Liver (tissue), 8 donors: ENCODE measurements at regions not wholly inside any gene's neighbourhood (a gene's known extent, or its start where the extent isn't known, plus 50 kb on each side); places are given as distances from the start of the nearest gene placed in this dataset.

ENCODE experiments used
- DNase-seq: peaks from one replicate; pipeline ENCODE4 v3.0.0-alpha.2; 2017; ENCODE audit warnings: low spot score
- H3K27ac ChIP-seq, 2 donors: one replicate each; pipeline ENCODE4 v1.7.0; 2013; ENCODE audit warnings: inconsistent platforms in 2 of 2, low read length in 2 of 2, control low read depth in 1 of 2, low read depth in 1 of 2, mild to moderate bottlenecking in 1 of 2
- H3K27me3 ChIP-seq, 4 donors: one replicate each; pipeline versions ENCODE4 v1.6.1 to v1.7.0; 2013; ENCODE audit warnings: low read length in 3 of 4, inconsistent platforms in 1 of 4, mild to moderate bottlenecking in 1 of 4, moderate library complexity in 1 of 4; ENCODE audit not compliant: control insufficient read depth in 4 of 4, insufficient read depth in 4 of 4
- H3K36me3 ChIP-seq, 4 donors: one replicate each; pipeline versions ENCODE4 v1.6.1 to v1.7.0; 2013; ENCODE audit warnings: low read length in 3 of 4, mild to moderate bottlenecking in 3 of 4, low read depth in 1 of 4, moderate library complexity in 1 of 4; ENCODE audit not compliant: control insufficient read depth in 4 of 4, insufficient read depth in 3 of 4
- H3K4me1 ChIP-seq, 4 donors: one replicate each; pipeline versions ENCODE4 v1.6.1 to v1.7.0; 2013; ENCODE audit warnings: low read length in 3 of 4, mild to moderate bottlenecking in 3 of 4, moderate library complexity in 1 of 4; ENCODE audit not compliant: control insufficient read depth in 4 of 4, insufficient read depth in 4 of 4
- H3K4me3 ChIP-seq, 3 donors: one replicate each; pipeline versions ENCODE4 v1.6.1 to v1.7.0; 2013; ENCODE audit warnings: low read length in 3 of 3, control low read depth in 1 of 3, low read depth in 1 of 3, mild to moderate bottlenecking in 1 of 3
- H3K9ac ChIP-seq, 2 donors: one replicate each; pipeline ENCODE4 v1.7.0; 2013; ENCODE audit warnings: low read length in 2 of 2, mild to moderate bottlenecking in 2 of 2, moderate library complexity in 2 of 2, control low read depth in 1 of 2, low read depth in 1 of 2
- H3K9me3 ChIP-seq, 4 donors: one replicate each; pipeline versions ENCODE4 v1.6.1 to v1.7.0; 2013; ENCODE audit warnings: low read length in 3 of 4; ENCODE audit not compliant: control insufficient read depth in 4 of 4
- ATF3 ChIP-seq: IDR thresholded peaks from 2 replicates; pipeline ENCODE4 v1.6.1; 2016; ENCODE audit warnings: antibody characterized with exemption
- EGR1 ChIP-seq, 2 donors: IDR thresholded peaks; 2 replicates each; pipeline ENCODE4 v1.6.1; 2016 to 2018; ENCODE audit warnings: antibody characterized with exemption in 2 of 2, low read depth in 2 of 2
- FOXA2 ChIP-seq: IDR thresholded peaks from 2 replicates; pipeline ENCODE4 v1.6.1; 2016; ENCODE audit warnings: antibody characterized with exemption
- HNF4A ChIP-seq, 2 donors: conservative IDR thresholded peaks; 2 replicates each; pipeline ENCODE4 v1.6.1; 2016; ENCODE audit warnings: antibody characterized with exemption in 2 of 2, mild to moderate bottlenecking in 2 of 2
- HNF4G ChIP-seq: IDR thresholded peaks from 2 replicates; pipeline ENCODE4 v1.6.1; 2016; ENCODE audit warnings: antibody characterized with exemption
- JUND ChIP-seq, 2 donors: IDR thresholded peaks; 2 replicates each; pipeline ENCODE4 v1.6.1; 2016; ENCODE audit warnings: antibody characterized with exemption in 2 of 2
- MAX ChIP-seq: IDR thresholded peaks from 2 replicates; pipeline ENCODE4 v1.6.1; 2016; ENCODE audit warnings: antibody characterized with exemption
- NR2F2 ChIP-seq: IDR thresholded peaks from 2 replicates; pipeline ENCODE4 v1.6.1; 2016; ENCODE audit warnings: antibody characterized with exemption
- RAD21 ChIP-seq, 2 donors: IDR thresholded peaks; 2 replicates each; pipeline ENCODE4 v1.6.1; 2016; ENCODE audit warnings: antibody characterized with exemption in 2 of 2, mild to moderate bottlenecking in 2 of 2
- REST ChIP-seq: IDR thresholded peaks from 2 replicates; pipeline ENCODE4 v1.6.1; 2016; ENCODE audit warnings: antibody characterized with exemption, mild to moderate bottlenecking
- RXRA ChIP-seq, 2 donors: IDR thresholded peaks; 2 replicates each; pipeline ENCODE4 v1.6.1; 2017 to 2018; ENCODE audit warnings: antibody characterized with exemption in 2 of 2, mild to moderate bottlenecking in 1 of 2
- SP1 ChIP-seq: IDR thresholded peaks from 2 replicates; pipeline ENCODE4 v1.6.1; 2018; ENCODE audit warnings: antibody characterized with exemption, mild to moderate bottlenecking
- TAF1 ChIP-seq: conservative IDR thresholded peaks from 2 replicates; pipeline ENCODE4 v1.6.1; 2016; ENCODE audit warnings: antibody characterized with exemption, mild to moderate bottlenecking
- YY1 ChIP-seq: IDR thresholded peaks from 2 replicates; pipeline ENCODE4 v1.6.1; 2016; ENCODE audit warnings: antibody characterized with exemption, mild to moderate bottlenecking
- ZBTB33 ChIP-seq: IDR thresholded peaks from 2 replicates; pipeline ENCODE4 v1.6.1; 2016; ENCODE audit warnings: antibody characterized with exemption
- WGBS: extraction: QIAGEN DNeasy Blood & Tissue Kit; methylation state at CpG from one replicate; pipeline ENCODE4 v1.1.7; 2013; 5-methylcytosine and 5-hydroxymethylcytosine counted together
- TF ChIP-seq, protein P1 (sequence below): fragments of 150-350 bp; IDR thresholded peaks from 2 replicates; pipeline ENCODE4 v1.5.1; 2017; ENCODE audit warnings: improper control_type of control experiment, low read depth, low read length; ENCODE audit not compliant: missing input control
- donor health status: healthy.
- donor health status: healthy.
- donor health status: healthy.
- donor health status: healthy.
- donor health status: healthy.

DNA sequence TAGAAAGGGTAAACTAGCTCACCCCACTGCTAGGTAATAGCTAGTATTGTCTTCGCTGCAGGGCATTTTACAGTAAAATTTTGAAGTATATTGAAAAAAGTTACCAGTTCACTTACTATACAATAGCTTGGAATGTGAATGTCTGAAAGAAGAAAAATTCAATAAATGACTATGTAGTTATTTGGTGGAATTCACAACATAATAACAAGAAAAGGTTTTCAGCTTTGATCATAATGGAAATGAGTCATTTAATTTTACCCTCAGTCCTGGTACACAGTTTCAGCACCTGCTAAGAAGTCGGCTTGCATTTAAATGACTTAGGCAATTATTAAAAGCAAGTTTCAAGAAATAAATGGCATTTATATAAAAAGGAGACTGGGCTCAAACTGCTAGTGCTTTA, 90.4 kb downstream of the NUP35 start:
- Histone ChIP-seq H3K36me3 (no peaks in the 10 kb centered on the region), H3K4me1 (no peaks in the 10 kb centered on the region), H3K4me3 (no peak overlapping the region), H3K9ac (no peak overlapping the region), H3K27ac (no peak overlapping the region), H3K9me3 (peaks cover 0 to under 1% (median 0%) of the 10 kb centered on the region in 4 donors), H3K27me3 (no peaks in the 10 kb centered on the region)
- no peak for DNase-seq
- WGBS: 93% methylated on average over 2 of the region's 2 CpGs
- no peak for TF ChIP-seq HNF4G
- TF ChIP-seq FOXA2: no peak
- TF ChIP-seq RXRA (IDR thresholded peaks at IDR 0.05): no peak
- no peak for TF ChIP-seq NR2F2
- TF ChIP-seq ATF3: no peak

- H3K9me3 ChIP-seq: no peaks in the 10 kb centered on the region
- H3K36me3 ChIP-seq: no peaks in the 10 kb centered on the region
- 0% methylated on average over 1 of the region's 1 CpG for WGBS
- H3K4me3 ChIP-seq: no peak overlapping the region
- TF ChIP-seq JUND (IDR thresholded peaks at IDR 0.05): no peak
- no peak for TF ChIP-seq HNF4A (conservative IDR thresholded peaks at IDR 0.05)
- TF ChIP-seq ZBTB33: no peak
- TF ChIP-seq MAX: no peak
- TF ChIP-seq, protein P1, sequence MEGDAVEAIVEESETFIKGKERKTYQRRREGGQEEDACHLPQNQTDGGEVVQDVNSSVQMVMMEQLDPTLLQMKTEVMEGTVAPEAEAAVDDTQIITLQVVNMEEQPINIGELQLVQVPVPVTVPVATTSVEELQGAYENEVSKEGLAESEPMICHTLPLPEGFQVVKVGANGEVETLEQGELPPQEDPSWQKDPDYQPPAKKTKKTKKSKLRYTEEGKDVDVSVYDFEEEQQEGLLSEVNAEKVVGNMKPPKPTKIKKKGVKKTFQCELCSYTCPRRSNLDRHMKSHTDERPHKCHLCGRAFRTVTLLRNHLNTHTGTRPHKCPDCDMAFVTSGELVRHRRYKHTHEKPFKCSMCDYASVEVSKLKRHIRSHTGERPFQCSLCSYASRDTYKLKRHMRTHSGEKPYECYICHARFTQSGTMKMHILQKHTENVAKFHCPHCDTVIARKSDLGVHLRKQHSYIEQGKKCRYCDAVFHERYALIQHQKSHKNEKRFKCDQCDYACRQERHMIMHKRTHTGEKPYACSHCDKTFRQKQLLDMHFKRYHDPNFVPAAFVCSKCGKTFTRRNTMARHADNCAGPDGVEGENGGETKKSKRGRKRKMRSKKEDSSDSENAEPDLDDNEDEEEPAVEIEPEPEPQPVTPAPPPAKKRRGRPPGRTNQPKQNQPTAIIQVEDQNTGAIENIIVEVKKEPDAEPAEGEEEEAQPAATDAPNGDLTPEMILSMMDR: no peak
- TF ChIP-seq FOXA2: no peak
- no peak for TF ChIP-seq RAD21 (IDR thresholded peaks at IDR 0.05)
- TF ChIP-seq RXRA (IDR thresholded peaks at IDR 0.05): no peak
- no peak for TF ChIP-seq YY1
- TF ChIP-seq REST: no peak
- TF ChIP-seq TAF1: no peak
- no peak for TF ChIP-seq NR2F2
- no peak for TF ChIP-seq EGR1 (IDR thresholded peaks at IDR 0.05; ENCODE audit: low read depth in 2 of 2)
- TF ChIP-seq SP1: no peak
- no peak for DNase-seq
- H3K27ac ChIP-seq: no peak overlapping the region
- no peaks in the 10 kb centered on the region for H3K4me1 ChIP-seq
- no peaks in the 10 kb centered on the region for H3K27me3 ChIP-seq
- no peak overlapping the region for H3K9ac ChIP-seq
These were observed 91.7 kb downstream of the NUP35 start for GRCh38 chr2:183215917-183216316.
